SKM-1 (cell line): ENCODE measurements at regions not wholly inside any gene's neighbourhood (a gene's known extent, or its start where the extent isn't known, plus 50 kb on each side); places are given as distances from the start of the nearest gene placed in this dataset.
"Not testable (repeated sequence)": the region's sequence is repeated elsewhere in the genome, so short reads cannot be mapped to it uniquely, and the experiment has no call there.

Source experiments
- DNase-seq: peaks from one replicate; lab custom pipeline; 2025; ENCODE audit not compliant: unreplicated experiment; lab: John Stamatoyannopoulos, UW

DNA sequence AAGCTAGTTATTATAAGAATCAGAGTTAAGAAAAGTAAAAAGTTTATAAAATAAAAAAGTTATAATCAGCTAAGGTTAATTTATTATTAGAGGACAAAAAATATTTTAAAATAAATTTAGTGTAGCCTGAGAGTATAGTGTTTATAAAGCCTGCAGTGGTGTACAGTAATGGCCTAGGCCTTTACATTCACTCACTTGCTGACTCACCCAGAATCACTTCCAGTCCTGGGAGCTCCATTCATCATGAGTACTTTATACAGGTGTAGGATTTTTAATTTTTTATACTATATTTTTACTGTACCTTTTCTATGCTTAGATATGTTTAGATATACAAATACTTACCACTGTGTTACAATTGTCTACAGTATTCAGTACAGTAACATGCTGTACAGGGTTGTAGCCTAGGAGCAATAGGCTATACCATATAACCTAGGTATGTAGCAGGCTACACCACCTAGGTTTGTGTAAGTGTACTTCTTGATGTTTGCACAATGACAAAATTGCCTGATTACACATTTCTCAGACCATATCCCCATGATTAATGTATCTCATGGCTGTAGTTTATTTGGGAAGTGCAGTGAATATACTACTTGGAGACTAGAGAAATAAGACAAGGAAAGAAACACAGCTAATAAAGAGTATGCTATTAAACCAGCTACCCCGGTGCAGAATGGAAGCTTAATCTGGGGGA lies 101.9 kb upstream of the GALNT15 start:
- DNase-seq: no peak

DNA sequence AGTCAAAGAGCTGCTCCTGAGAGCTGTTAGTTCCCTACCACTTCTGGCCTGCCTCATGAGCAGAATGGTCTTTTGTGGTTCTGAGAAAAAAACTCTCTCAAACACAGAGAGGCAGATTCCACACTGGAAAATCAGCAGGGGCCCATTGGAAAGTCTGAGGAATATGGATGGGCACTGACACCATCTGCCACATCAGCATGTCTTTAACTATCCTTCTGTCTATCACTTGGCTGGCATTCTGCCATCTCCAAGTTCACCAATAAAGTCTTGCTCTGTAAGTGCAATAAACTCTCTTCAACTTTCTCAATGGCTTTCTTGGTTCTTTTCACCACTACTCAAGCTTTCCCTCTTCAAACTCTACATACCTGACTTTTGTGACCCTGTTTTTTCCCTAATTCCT lies 101.3 kb upstream of the GALNT15 start:
- no peak for DNase-seq

DNA sequence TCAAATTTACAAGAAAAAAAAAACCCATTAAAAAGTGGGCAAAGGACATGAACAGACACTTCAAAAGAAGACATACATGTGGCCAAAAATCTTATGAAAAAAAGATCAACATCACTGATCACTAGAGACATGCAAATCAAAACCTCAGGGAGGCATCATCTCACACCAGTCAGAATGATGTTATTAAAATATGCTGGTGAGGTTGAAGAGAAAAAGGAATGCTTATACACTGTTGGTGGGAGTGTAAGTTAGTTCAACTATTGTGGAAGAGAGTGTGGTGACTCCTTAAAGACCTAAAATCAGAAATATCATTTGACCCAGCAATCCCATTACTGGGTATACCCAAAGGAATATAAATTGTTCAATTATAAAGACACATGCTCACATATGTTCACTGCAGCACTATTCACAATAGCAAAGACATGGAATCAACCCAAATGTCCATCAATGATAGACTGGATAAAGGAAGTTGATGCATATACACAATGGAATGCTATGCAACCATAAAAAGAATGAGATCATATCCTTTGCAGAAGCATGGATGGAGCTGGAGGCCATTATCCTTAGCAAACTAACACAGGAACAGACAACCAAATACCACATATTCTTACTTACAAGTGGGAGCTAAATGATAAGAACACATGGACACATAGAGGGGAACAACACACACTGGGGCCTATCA lies 100.3 kb upstream of the GALNT15 start:
- not testable (repeated sequence) for DNase-seq

DNA sequence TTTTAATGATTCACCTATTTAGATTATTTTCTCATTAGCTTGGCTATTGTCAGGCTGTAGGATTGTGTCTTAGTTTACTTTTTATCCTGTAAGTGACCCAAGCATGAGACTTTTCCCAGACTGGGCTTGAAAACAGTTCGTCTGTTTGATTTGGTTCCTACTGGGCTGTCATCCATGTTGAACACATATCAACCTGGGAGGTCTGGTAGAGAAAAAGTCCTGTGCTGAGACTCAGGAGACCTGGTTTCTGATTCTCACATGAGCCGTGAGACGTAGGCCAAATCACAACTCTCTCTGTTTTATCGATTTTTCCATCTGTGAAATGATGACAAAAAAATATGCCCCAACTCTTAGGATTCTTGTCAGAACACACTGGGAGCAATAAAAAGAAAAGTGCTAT lies 98.8 kb upstream of the GALNT15 start:
- no peak for DNase-seq

DNA sequence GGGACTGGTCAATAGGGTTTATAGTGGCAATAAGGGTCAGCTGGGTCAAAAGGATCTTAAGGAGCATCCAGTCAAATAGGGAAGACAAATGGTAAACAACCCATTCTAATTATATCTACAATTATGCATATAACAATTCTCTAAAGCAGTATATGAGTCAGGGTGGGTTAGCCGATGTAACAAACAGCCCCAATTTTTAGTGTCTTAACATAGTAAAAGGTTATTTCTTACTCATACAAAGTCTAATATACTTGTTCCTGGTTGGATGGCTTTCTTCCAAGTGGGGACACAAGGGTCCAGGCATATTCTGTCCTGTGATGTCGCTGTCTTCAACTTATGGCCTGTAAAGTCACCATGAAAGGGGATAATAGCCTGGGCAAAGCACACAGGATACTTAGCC lies 97.9 kb upstream of the GALNT15 start:
- DNase-seq: no peak

DNA sequence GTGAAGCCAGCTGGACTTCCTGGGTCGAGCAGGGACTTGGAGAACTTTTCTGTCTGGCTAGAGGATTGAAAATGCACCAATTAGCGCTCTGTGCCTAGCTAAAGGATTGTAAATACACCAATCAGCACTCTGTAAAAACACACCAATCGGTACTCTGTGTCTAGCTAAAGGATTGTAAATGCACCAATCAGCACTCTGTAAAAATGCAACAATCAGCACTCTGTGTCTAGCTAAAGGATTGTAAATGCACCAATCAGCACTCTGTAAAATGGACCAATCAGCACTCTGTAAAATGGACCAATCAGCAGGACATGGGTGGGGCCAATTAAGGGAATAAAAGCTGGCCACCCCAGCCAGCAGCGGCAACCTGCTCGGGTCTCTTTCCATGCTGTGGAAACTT lies 97.3 kb upstream of the GALNT15 start:
- not testable (repeated sequence) for DNase-seq

DNA sequence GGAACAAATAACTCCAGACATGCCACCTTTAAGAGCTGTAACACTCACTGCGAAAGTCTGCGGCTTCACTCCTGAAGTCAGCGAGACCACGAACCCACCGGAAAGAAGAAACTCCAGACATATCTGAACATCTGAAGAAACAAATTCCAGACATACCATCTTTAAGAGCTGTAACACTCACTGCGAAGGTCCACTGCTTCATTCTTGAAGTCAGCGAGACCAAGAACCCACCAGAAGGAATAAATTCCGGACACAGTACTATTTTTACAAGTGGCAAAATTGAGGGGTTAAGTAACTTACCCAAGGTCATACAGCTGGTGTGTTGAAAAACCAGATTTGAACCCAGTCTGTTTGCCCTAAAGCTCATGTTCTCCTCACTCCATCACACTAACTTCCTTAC lies 96.8 kb upstream of the GALNT15 start:
- not testable (repeated sequence) for DNase-seq

DNA sequence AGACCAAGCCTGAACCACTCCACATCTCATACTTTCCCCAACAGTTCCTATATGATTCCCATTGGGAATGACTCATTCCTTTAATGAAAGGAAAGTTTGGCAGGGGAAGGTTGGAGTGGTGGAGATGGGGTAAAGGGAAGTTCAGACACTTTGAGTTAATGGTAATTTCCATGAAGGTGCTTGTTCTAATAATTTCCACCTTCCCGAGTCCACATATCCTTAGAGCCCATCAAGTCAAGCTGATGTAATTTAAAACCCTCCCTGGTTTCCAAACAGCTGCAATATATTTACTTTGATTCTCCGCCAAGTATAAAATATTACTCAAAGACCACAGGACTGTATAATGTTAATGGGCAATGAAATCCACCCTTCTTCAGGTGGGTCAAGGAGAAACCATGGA lies 95.0 kb upstream of the GALNT15 start:
- DNase-seq: no peak

DNA sequence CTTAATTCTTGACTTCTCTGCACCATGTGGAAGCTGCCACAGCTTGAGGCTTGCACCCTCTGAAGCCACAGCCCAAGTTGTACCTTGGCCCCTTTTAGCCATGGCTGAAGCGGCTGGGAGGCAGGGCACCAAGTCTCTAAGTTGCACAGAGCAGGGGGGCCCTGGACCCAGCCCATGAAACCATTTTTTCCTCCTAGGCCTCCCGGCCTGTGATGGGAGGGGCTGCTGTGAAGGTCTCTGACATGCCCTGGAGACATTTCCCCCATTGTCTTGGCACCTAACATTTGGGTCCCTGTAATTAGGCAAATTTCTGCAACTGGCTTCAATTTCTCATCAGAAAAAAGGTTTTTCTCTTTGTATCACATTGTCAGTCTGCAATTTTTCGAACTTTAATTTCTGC lies 92.8 kb upstream of the GALNT15 start:
- DNase-seq: no peak

DNA sequence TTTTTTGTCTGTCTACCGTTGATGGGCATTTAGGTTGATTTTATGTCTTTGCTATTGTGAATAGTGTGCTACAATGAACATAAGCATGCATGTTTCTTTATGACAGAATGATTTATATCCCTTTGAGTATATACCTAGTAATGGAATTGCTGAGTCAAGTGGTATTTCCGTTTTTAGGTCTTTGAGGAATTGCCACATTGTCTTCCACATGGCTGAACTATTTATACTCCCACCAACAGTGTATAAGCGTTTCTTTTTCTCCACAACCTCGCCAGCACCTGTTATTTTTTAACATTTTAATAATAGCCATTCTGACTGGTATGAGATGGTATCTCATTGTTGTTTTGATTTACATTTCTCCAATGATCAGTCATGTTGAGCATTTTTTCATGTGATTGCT lies 89.6 kb upstream of the GALNT15 start:
- no peak for DNase-seq

DNA sequence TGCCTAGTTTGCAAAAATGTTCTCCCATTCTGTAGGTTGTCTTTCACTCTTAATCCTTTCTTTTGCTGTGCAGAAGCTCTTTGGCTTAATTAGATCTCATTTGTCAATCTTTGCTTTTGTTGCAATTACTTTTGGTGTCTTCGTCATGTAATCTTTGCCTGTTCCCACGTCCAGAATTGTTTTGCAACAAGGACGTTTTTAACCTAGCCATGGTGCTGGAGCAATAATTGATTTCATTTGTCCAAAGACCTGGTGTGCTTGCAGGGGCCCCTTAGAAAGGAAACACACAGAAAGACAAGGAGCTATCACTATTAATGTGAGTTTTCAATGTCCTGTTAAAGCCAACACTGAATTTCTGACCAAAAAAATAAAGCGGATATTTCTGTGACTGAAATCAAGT lies 89.1 kb upstream of the GALNT15 start:
- DNase-seq: no peak

DNA sequence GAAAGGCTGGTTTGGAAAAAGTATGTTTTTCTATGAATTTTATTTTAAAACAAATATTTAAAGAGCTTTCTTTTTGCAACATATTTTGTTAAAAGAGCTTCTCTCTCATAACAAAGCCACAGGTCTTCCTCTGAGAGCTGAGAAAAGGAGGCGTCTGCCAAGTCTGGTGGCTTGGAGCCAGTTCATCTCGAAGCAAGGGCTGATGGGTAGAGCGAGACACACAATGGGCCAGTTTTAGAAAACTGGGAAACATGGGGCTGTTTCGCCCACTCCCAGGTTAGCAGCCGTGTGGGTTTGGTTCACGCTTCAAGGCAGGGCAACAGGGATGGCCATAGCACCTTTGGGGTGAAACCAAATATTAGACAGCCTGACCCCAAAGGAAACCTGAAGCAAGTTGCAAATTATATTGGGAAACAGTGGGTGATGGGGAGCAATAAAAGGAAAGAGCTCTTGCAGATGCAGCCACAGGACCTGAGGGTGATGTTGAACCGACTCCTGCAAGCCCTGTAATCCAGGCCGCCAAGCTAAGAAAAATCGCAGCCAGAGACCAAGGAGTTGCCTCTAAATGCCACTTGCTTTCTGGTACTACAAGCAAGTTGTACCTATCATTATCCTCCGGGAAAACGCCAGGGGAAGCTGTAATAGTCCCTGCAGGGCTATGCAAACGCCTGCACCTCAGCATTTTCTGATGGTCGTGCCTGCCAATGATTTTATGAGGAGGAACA lies 88.4 kb upstream of the GALNT15 start:
- DNase-seq: no peak

DNA sequence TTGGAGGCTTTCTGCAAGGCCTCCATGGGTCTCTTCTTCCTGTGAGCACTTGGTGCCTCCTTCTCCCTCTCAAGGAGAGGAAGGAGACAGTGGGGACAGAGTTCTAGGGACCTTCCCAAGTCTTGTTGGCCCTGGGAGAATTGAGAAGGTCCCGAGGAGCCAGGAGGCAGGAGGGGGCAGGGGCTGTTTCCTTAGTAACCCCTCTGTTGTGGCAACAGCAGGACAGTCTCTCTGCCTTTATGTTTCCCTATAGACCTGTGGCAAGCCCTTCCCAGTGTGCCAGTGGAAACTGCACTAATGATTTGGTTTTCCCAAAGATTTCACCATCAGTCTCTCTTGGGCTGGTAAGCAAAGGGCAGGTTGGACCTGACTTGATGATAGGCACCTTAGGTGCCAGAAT lies 87.8 kb upstream of the GALNT15 start:
- no peak for DNase-seq

DNA sequence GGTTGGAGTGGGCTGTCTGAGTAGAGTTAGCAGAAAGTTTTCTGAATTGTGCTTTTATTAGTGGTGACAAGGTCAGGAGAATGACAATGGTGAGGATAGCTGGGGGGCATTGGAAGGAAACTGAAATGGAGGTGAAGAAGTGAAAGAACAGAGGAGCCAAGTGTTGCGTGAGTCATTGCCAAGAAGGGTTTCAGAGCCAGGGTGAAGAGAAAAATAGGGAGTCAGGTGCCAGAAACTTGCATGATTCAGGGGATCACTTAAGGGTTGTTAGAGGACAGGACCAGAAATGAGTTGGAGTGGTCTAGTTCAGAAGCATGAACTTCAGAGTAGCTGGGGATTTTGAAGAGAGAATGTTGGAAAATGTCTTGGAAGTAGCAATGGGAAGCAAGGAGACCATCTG lies 86.0 kb upstream of the GALNT15 start:
- DNase-seq: no peak

DNA sequence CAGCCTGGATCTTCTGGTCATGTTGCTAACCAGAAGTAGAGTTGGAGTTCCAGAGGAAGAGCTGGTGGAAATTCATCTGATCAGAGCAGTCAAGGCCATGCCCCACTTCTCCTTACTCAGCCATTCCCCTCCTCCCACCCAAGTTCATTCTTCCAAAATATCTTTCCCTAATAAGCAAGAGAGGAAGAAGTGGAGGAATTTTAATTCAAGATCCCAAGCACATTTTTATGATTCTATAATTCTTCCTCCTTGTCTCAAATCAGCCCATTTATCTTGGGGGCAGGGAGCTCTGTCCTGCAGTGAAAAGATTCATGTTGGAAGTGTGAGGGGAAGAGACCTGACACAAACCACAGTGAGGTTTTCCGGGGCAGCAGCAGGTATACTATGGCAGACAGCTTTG lies 85.0 kb upstream of the GALNT15 start:
- DNase-seq: no peak

DNA sequence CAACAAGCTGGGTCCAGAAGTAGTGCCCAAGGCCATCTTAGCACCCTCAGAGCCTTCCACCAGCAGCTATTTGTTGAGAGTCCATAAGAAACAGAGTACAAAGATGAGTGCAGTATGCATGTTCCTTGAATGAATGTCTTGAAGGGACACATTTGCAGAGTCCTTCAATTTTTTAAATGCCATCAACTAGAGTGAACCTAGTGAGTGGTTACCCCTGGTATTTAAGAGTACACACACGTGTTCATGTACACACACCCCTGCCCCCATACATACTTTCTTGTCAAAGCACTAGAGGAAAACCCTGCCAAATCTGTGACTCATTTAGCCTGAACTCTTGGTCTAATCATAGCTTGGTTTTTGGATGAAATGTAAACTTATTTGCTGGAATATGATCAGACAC lies 84.5 kb upstream of the GALNT15 start:
- DNase-seq: no peak

DNA sequence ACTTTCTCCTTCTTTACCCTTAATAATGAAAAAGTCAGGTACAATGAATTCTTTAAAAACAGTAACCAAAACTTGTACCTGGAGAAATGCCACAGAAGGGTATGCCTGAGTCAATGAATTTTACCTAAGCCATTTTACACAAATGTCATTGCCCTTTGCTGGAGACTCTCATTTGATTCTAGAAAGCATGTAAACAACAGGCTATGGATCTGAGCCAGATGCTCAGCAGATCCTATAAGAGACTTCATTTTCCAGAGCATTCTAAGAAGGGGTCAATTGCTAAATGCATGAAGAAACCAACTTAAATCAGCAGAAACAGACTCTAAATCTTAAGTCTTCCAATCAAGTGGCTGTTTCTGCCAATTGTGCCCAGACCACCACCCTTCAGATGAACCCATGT lies 83.8 kb upstream of the GALNT15 start:
- no peak for DNase-seq

DNA sequence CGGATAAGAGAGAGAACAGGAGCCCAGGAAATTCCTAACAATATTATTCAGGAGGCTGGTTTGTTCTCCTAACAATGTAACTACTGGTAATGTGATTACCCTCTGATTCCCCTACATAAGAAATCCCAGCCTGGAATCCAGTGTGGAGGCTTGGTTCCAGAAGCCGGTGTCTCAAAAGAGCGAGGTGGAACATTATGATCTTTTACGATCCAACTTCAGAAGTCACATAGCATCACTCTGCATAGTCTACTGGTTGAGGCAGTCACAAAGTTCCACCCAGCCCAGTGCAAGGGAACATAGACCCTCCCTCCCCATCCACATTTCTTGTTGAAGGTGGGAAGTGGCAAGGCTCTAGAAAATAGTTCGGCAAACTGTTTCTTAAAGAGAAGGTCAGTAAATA lies 81.6 kb upstream of the GALNT15 start:
- no peak for DNase-seq

DNA sequence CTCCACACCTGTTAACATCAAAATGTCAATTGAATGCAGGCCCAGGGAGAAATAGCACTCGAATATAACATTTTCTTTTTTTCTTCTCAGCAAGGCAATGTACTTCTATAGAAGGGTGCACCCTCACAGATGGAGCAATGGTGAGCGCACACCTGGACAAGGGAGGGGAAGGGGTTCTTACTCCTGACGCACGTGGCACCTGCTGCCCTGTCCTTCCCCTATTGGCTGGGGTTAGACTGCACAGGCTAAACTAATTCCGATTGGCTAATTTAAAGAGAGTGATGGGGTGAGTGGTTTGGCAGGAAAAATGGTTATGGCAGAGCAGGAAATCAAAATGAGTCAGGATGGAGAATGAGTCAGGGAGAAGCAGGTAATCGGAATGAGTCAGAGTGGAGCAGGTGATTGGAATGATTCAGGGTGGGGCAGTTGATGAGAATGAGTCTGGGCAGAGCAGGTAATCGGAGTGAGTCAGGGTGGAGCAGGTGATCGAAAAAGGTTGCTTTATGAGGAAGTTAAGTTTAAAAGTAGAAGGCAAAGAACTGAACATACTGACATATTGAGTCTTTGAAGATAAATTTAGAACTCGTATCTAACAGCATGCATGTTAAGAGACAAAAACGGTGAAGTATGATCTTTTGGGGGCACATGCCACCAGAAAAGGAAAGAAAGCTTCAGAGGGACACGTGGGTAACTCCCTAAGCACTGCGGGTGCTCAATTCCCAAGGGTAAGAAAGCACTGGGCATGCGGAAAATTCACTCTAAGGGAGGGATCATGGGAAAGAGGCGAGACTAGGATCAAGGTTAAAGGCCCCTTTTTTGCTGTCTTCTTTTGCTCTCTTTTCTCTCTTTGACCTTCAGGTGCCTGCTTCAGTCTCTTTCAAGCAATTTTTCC lies 72.9 kb upstream of the GALNT15 start:
- DNase-seq: no peak

DNA sequence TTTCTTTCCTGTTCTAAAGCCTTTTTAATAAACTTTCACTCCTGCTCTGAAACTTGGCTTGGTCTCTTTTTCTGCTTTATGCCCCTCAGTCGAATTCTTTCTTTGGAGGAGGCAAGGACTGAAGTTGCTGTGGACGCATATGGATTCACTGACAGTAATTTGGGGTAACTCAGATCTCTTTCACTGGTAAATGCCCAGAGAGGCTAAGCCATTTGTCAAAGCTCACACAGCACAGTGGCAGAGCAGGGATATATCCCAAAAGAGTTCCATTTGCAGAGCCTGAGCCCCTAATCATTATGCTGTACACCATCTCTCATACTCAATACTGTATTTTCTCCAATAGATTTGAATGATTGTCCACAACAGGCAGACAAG lies 72.3 kb upstream of the GALNT15 start:
- DNase-seq: no peak

DNA sequence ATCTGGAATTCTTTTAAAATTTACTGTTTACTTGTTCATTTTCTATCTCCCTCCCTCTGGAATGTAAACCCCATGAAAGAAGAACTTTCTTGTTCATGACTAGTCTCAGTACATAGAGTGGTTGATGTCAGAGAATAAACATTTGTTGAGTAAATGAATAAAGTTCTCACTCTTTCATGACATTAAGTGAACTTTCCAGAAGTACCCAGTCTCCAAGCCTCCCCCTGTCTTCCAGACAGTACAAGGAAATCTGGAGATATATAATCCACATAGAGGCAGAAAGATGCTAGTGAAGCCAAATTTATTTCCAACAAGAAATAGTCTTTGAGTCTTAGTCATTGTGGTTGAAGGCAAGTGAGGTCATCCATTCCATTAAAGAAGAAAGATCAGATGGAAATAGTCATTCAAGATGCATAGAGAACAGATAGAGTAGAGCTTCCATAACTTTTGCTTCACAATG lies 71.5 kb upstream of the GALNT15 start:
- DNase-seq: no peak
